Endothelial cell of umbilical vein (primary cell): ENCODE measurements at regions not wholly inside any gene's neighbourhood (a gene's known extent, or its start where the extent isn't known, plus 50 kb on each side); places are given as distances from the start of the nearest gene placed in this dataset.

ENCODE experiments used
- BruUV-seq: library from RNA; stranded (reverse); fragments of 400-500 nt; replicated peaks from 2 replicates; lab custom pipeline; 2021; lab: Mats Ljungman, UMichigan
- CTCF ChIA-PET: fragments of 300-600, 350-600 bp; sonication (Branson Sonifier 250); formaldehyde crosslinking; loops from one replicate; lab custom pipeline; 2021; ENCODE audit warnings: antibody characterized with exemption, inconsistent platforms; lab: Charles Lee
- POLR2A ChIA-PET: fragments of 300-600, 350-600 bp; sonication (Branson Sonifier 250); formaldehyde crosslinking; loops from one replicate; lab custom pipeline; 2021; ENCODE audit warnings: antibody characterized with exemption, inconsistent platforms; lab: Charles Lee
- DNase-seq: peaks from one replicate; pipeline ENCODE4 v3.0.0-alpha.2; 2011; ENCODE audit warnings: low read depth, low spot score
- FAIRE-seq: peaks from 2 replicates; lab custom pipeline; 2011; peaks lifted over from hg19 to GRCh38; lab: Jason Lieb, UNC
- H2AFZ ChIP-seq: 2 replicates; pipeline ENCODE4 v1.6.0; 2012; ENCODE audit warnings: low read depth, low read length, control low read depth, inconsistent platforms
- H3K27ac ChIP-seq: 2 replicates; pipeline ENCODE4 v1.5.1; 2011; ENCODE audit warnings: low read depth, mild to moderate bottlenecking, control low read depth, low read length, moderate library complexity; ENCODE audit not compliant: insufficient read depth
- H3K27me3 ChIP-seq, 2 experiments: 2 replicates each; pipeline versions ENCODE4 v1.6.0 to v1.6.1; 2011; ENCODE audit warnings: low read length in 2 of 2, mixed read lengths in 1 of 2; ENCODE audit not compliant: control insufficient read depth in 2 of 2, insufficient read depth in 2 of 2
- H3K36me3 ChIP-seq, 2 experiments: 2 replicates in 1 of 2; 3 replicates in 1 of 2; pipeline ENCODE4 v1.5.1; 2011; ENCODE audit warnings: low read length in 2 of 2, mild to moderate bottlenecking in 1 of 2, moderate library complexity in 1 of 2; ENCODE audit not compliant: control insufficient read depth in 2 of 2, insufficient read depth in 2 of 2; ENCODE audit errors: extremely low read depth in 1 of 2
- H3K4me1 ChIP-seq: 3 replicates; pipeline ENCODE4 v1.5.1; 2011; ENCODE audit warnings: mild to moderate bottlenecking, low read length; ENCODE audit not compliant: control insufficient read depth, insufficient read depth; ENCODE audit errors: extremely low read depth
- H3K4me2 ChIP-seq: 2 replicates; pipeline ENCODE4 v1.6.1; 2011; ENCODE audit warnings: low read length, control low read depth, mixed read lengths; ENCODE audit not compliant: insufficient read depth
- H3K4me3 ChIP-seq, 3 experiments: fragments of 200-600 bp in 1 of 3; sonication (generic), shearing (Covaris generic) in 1 of 3; replicated peaks in 1 of 3; 2 replicates each; pipeline ENCODE4 v1.5.1; 2011 to 2016; ENCODE audit warnings: control low read depth in 3 of 3, low read length in 3 of 3, mild to moderate bottlenecking in 2 of 3, inconsistent platforms in 1 of 3, low read depth in 1 of 3, moderate library complexity in 1 of 3; ENCODE audit not compliant: insufficient read depth in 1 of 3
- H3K79me2 ChIP-seq: 2 replicates; pipeline ENCODE4 v1.6.0; 2012; ENCODE audit warnings: low read length, inconsistent platforms; ENCODE audit not compliant: control insufficient read depth, insufficient read depth
- H3K9ac ChIP-seq: replicated peaks from 2 replicates; pipeline ENCODE3; 2011; ENCODE audit warnings: low read length, control low read depth; ENCODE audit not compliant: insufficient read depth; ENCODE audit errors: extremely low read depth
- H3K9me1 ChIP-seq: replicated peaks from 3 replicates; pipeline ENCODE4 v1.6.0; 2011; ENCODE audit warnings: mild to moderate bottlenecking, low read length; ENCODE audit not compliant: control insufficient read depth, insufficient read depth; ENCODE audit errors: extremely low read depth
- H3K9me3 ChIP-seq: replicated peaks from 2 replicates; pipeline ENCODE4 v1.5.1; 2012; ENCODE audit warnings: low read length, inconsistent platforms; ENCODE audit not compliant: control insufficient read depth, insufficient read depth
- H4K20me1 ChIP-seq: replicated peaks from 2 replicates; pipeline ENCODE3; 2011; ENCODE audit warnings: mild to moderate bottlenecking, low read length; ENCODE audit not compliant: control insufficient read depth, insufficient read depth; ENCODE audit errors: extremely low read depth
- CTCF ChIP-seq, 2 donors: IDR thresholded peaks; 1 replicate in 1 of 2; 2 replicates in 1 of 2; pipeline ENCODE4 v1.5.1; 2011; ENCODE audit warnings: low read length in 2 of 2, mild to moderate bottlenecking in 2 of 2, moderate library complexity in 2 of 2, control low read depth in 1 of 2, inconsistent platforms in 1 of 2, low read depth in 1 of 2; ENCODE audit not compliant: insufficient read depth in 1 of 2; ENCODE audit errors: extremely low read depth in 1 of 2
- EZH2 ChIP-seq: IDR thresholded peaks from 2 replicates; pipeline ENCODE4 v1.6.1; 2012; ENCODE audit warnings: borderline replicate concordance, low read depth, mild to moderate bottlenecking, moderate library complexity, low read length, inconsistent platforms; ENCODE audit not compliant: severe bottlenecking
- FOS ChIP-seq: IDR thresholded peaks from 2 replicates; pipeline ENCODE4 v1.6.1; 2011; ENCODE audit warnings: mild to moderate bottlenecking, low read length, moderate library complexity, borderline replicate concordance; ENCODE audit not compliant: insufficient read depth
- GATA2 ChIP-seq: IDR thresholded peaks from 2 replicates; pipeline ENCODE4 v1.7.0; 2011; ENCODE audit warnings: low read depth, mild to moderate bottlenecking, moderate library complexity, mixed read lengths, low read length; ENCODE audit not compliant: insufficient read length, insufficient read depth
- JUN ChIP-seq: IDR thresholded peaks from 2 replicates; pipeline ENCODE4 v1.6.1; 2011; ENCODE audit warnings: borderline replicate concordance, low read depth; ENCODE audit not compliant: insufficient read length, insufficient read depth
- MAX ChIP-seq: IDR thresholded peaks from 2 replicates; pipeline ENCODE4 v1.6.1; 2011; ENCODE audit not compliant: insufficient read depth, insufficient read length
- MYC ChIP-seq: IDR thresholded peaks from one replicate; pipeline ENCODE4 v1.6.1; 2011; ENCODE audit warnings: mild to moderate bottlenecking, low read depth, low read length
- POLR2A ChIP-seq: IDR thresholded peaks from 2 replicates; pipeline ENCODE4 v1.6.1; 2012; ENCODE audit warnings: low read depth, mild to moderate bottlenecking, control low read depth, low read length
- POLR2AphosphoS5 ChIP-seq: IDR thresholded peaks from 2 replicates; pipeline ENCODE4 v1.6.1; 2012; ENCODE audit warnings: low read depth, mild to moderate bottlenecking, control low read depth, low read length, moderate library complexity; ENCODE audit not compliant: insufficient read depth
- dilution Hi-C: fragments of 300-500 bp; cut with MboI; formaldehyde crosslinking; loops from one replicate; pipeline ENCODE4 v1.15.0; 2019; ENCODE audit warnings: low sequenced_read_pairs; ENCODE audit not compliant: extremely low pct_ligation_motif_present
- intact Hi-C: fragments of 100-400 bp; cut with micrococcal nuclease; formaldehyde crosslinking; loops from one replicate; pipeline ENCODE4 v1.10.0; 2022

- Histone ChIP-seq H3K9me3 (peaks cover 2% of the 10 kb centered on the region), H3K4me2 (no peak overlapping the region), H4K20me1 (no peaks in the 10 kb centered on the region), H3K9ac (no peak overlapping the region), H3K27me3 (no peaks in the 10 kb centered on the region), H3K9me1 (no peaks in the 10 kb centered on the region), H3K79me2 (no peaks in the 10 kb centered on the region), H3K4me1 (no peaks in the 10 kb centered on the region), H3K27ac (no peak overlapping the region), H2AFZ (no peak overlapping the region), H3K4me3 (no peak overlapping the region), H3K36me3 (no peaks in the 10 kb centered on the region)
- TF ChIP-seq POLR2A (no peak), MAX (no peak), MYC (no peak), JUN (no peak), GATA2 (no peak), FOS (no peak), CTCF (IDR thresholded peaks at IDR 0.05; ENCODE audit: extremely low read depth in 1 of 2, insufficient read depth in 1 of 2, low read depth in 1 of 2, low read length in 2 of 2) (no peak), POLR2AphosphoS5 (no peak), EZH2 (no peak)
- dilution Hi-C loops (no loop called here), intact Hi-C loops (no loop called here)
- no peak for FAIRE-seq
- no TSS peak for BruUV-seq
- DNase-seq: no peak
- CTCF ChIA-PET: no interaction called here
- POLR2A ChIA-PET: no interaction called here
These were observed 476.2 kb downstream of the PPARGC1A start for GRCh38 chr4:23413631-23414030.
